Osteoblast (primary cell): ENCODE measurements at regions not wholly inside any gene's neighbourhood (a gene's known extent, or its start where the extent isn't known, plus 50 kb on each side); places are given as distances from the start of the nearest gene placed in this dataset.

ENCODE experiments used
- DNase-seq: peaks from one replicate; pipeline ENCODE4 v3.0.0; 2011; ENCODE audit warnings: low spot score, mixed read lengths; ENCODE audit not compliant: insufficient read length; ENCODE audit errors: missing footprints
- H2AFZ ChIP-seq: 2 replicates; pipeline ENCODE4 v1.6.0; 2011; ENCODE audit warnings: mild to moderate bottlenecking, low read length
- H3K27ac ChIP-seq: 2 replicates; pipeline ENCODE4 v1.5.1; 2011; ENCODE audit warnings: mild to moderate bottlenecking, low read depth, low read length, moderate library complexity
- H3K27me3 ChIP-seq: 2 replicates; pipeline ENCODE4 v1.6.0; 2012; ENCODE audit warnings: mild to moderate bottlenecking, control low read depth, inconsistent platforms, low read length, moderate library complexity; ENCODE audit not compliant: insufficient read depth
- H3K36me3 ChIP-seq: 2 replicates; pipeline ENCODE4 v1.5.1; 2011; ENCODE audit warnings: mild to moderate bottlenecking, low read length, control low read depth, moderate library complexity; ENCODE audit not compliant: insufficient read depth
- H3K4me1 ChIP-seq: 2 replicates; pipeline ENCODE4 v1.5.1; 2011; ENCODE audit warnings: mild to moderate bottlenecking, low read length, control low read depth, moderate library complexity; ENCODE audit not compliant: insufficient read depth
- H3K4me2 ChIP-seq: 2 replicates; pipeline ENCODE4 v1.6.0; 2011; ENCODE audit warnings: mild to moderate bottlenecking, low read length; ENCODE audit not compliant: insufficient read depth
- H3K4me3 ChIP-seq: fragments of 200-600 bp; sonication (generic); 3 replicates; pipeline ENCODE4 v1.5.1; 2012; ENCODE audit warnings: mild to moderate bottlenecking, low read length, inconsistent platforms; ENCODE audit not compliant: insufficient read depth
- H3K79me2 ChIP-seq: 2 replicates; pipeline ENCODE4 v1.6.0; 2012; ENCODE audit warnings: mild to moderate bottlenecking, low read length, control low read depth, inconsistent platforms; ENCODE audit not compliant: insufficient read depth
- H3K9me3 ChIP-seq: 2 replicates; pipeline ENCODE4 v1.5.1; 2011; ENCODE audit warnings: low read depth, low read length, control low read depth
- H4K20me1 ChIP-seq: 2 replicates; pipeline ENCODE4 v1.6.0; 2012; ENCODE audit warnings: mild to moderate bottlenecking, low read length, control low read depth; ENCODE audit not compliant: insufficient read depth
- CTCF ChIP-seq: IDR thresholded peaks from 2 replicates; pipeline ENCODE4 v1.5.1; 2011; ENCODE audit warnings: mild to moderate bottlenecking, low read depth, low read length, moderate library complexity; ENCODE audit errors: extremely low read depth

GRCh38 chr7:125098377-125098970, 168.8 kb upstream of the POT1 start:
- DNase-seq, result no peak
- Histone ChIP-seq H3K4me1 (no peaks in the 10 kb centered on the region), H3K4me2 (no peak overlapping the region), H3K9me3 (peaks cover 4% of the 10 kb centered on the region), H4K20me1 (no peaks in the 10 kb centered on the region), H3K36me3 (no peaks in the 10 kb centered on the region), H2AFZ (no peak overlapping the region), H3K27ac (no peak overlapping the region), H3K27me3 (no peaks in the 10 kb centered on the region), H3K4me3 (no peak overlapping the region), H3K79me2 (no peaks in the 10 kb centered on the region)
- no peak for TF ChIP-seq CTCF

DNA sequence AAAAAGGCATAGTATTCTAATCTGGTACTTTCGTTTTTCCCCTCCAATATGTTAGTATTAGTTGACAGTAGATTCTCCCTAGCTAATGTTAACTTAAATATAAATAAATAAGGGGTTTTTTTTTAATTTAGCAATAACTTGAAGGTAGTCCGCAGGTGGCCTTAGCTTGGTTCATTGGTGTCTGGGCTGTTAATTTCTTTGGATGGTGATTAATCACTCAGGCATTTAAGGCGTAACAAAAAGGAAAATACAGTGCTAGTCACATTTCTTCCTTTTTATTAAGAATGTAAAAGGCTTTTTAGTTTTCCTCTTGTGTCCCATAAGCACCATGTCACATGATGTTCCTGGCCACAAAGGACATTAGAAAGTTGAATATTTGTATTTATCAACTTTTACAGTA, 161.0 kb upstream of the POT1 start:
- Histone ChIP-seq H3K36me3 (no peaks in the 10 kb centered on the region), H4K20me1 (no peaks in the 10 kb centered on the region), H3K27me3 (no peaks in the 10 kb centered on the region), H3K4me2 (no peak overlapping the region), H3K9me3 (peaks cover 2% of the 10 kb centered on the region), H3K27ac (no peak overlapping the region), H3K79me2 (no peaks in the 10 kb centered on the region), H3K4me1 (no peaks in the 10 kb centered on the region), H2AFZ (no peak overlapping the region), H3K4me3 (no peak overlapping the region)
- TF ChIP-seq CTCF, result no peak
- DNase-seq, result no peak

- H3K4me1 ChIP-seq, result no peaks in the 10 kb centered on the region
- no peak for TF ChIP-seq CTCF
- no peak overlapping the region for H3K4me3 ChIP-seq
- H4K20me1 ChIP-seq, result no peaks in the 10 kb centered on the region
- no peaks in the 10 kb centered on the region for H3K79me2 ChIP-seq
- no peaks in the 10 kb centered on the region for H3K9me3 ChIP-seq
- H3K36me3 ChIP-seq, result no peaks in the 10 kb centered on the region
- no peaks in the 10 kb centered on the region for H3K27me3 ChIP-seq
- no peak overlapping the region for H2AFZ ChIP-seq
- no peak for DNase-seq
- no peak overlapping the region for H3K4me2 ChIP-seq
- H3K27ac ChIP-seq, result no peak overlapping the region
Observed at GRCh38 chr7:125089171-125089570, 159.5 kb upstream of the POT1 start.

DNA sequence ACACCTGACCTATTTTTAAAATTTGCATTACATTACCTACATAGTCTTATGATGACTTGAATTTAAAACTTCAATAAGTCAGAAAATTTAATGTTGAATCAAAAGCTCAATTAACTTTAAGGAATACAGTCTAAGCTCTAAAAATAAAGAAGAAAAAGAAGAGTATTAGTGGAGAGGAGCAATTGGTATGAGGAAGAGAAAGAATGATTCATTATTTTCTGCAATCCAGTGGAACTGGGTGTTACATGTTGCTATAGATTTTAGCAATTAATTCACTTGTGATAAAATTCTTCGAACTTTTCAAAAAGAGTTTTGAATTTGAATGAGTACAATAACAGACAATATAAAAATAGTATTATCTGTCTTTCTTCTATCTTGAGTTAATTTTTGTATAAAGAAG, 158.9 kb upstream of the POT1 start:
- no peaks in the 10 kb centered on the region for H3K4me1 ChIP-seq
- no peaks in the 10 kb centered on the region for H3K9me3 ChIP-seq
- H3K4me2 ChIP-seq, result no peak overlapping the region
- H3K4me3 ChIP-seq, result no peak overlapping the region
- no peak for DNase-seq
- H3K79me2 ChIP-seq, result no peaks in the 10 kb centered on the region
- no peak for TF ChIP-seq CTCF
- no peak overlapping the region for H2AFZ ChIP-seq
- no peak overlapping the region for H3K27ac ChIP-seq
- no peaks in the 10 kb centered on the region for H3K36me3 ChIP-seq
- no peaks in the 10 kb centered on the region for H4K20me1 ChIP-seq
- H3K27me3 ChIP-seq, result no peaks in the 10 kb centered on the region
